SH-SY5Y (cell line): ENCODE measurements at regions not wholly inside any gene's neighbourhood (a gene's known extent, or its start where the extent isn't known, plus 50 kb on each side); places are given as distances from the start of the nearest gene placed in this dataset.

Experiments used
- GATA2 ChIP-seq: IDR thresholded peaks from 2 replicates; pipeline ENCODE4 v1.6.1; 2011; ENCODE audit warnings: mild to moderate bottlenecking, low read depth, low read length
- GATA3 ChIP-seq: IDR thresholded peaks from 2 replicates; pipeline ENCODE4 v1.6.1; 2011; ENCODE audit warnings: low read depth, mild to moderate bottlenecking, low read length, moderate library complexity

GRCh38 chr2:2742726-2743125, 411.7 kb upstream of the MYT1L start:
- TF ChIP-seq GATA3, result no peak
- no peak for TF ChIP-seq GATA2
